ENCODE measurements at regions not wholly inside any gene's neighbourhood (a gene's known extent, or its start where the extent isn't known, plus 50 kb on each side); places are given as distances from the start of the nearest gene placed in this dataset.

DNA sequence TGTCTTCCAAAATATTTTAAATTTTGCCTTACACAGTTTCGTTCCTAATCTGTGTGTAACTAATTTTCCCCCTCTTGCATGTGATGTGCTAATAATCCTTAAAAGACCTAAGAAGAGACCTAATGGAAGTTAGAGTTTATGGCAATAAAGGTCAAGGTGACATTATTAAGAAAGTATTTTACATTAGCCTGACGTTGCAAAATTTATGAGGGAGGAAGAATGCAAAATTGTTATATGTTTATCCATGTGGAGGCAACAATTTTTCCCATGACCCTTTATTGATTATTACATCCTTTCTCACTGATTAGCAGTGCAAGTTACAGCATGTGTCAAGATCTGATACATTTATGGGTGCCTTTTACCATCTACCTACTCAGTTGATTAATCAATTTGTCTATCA lies 373.8 kb upstream of the ROBO1 start:
- H3K9me3 ChIP-seq = peaks cover 0 to 9% of the 10 kb centered on the region in 2 donors
- TF ChIP-seq, protein P1, sequence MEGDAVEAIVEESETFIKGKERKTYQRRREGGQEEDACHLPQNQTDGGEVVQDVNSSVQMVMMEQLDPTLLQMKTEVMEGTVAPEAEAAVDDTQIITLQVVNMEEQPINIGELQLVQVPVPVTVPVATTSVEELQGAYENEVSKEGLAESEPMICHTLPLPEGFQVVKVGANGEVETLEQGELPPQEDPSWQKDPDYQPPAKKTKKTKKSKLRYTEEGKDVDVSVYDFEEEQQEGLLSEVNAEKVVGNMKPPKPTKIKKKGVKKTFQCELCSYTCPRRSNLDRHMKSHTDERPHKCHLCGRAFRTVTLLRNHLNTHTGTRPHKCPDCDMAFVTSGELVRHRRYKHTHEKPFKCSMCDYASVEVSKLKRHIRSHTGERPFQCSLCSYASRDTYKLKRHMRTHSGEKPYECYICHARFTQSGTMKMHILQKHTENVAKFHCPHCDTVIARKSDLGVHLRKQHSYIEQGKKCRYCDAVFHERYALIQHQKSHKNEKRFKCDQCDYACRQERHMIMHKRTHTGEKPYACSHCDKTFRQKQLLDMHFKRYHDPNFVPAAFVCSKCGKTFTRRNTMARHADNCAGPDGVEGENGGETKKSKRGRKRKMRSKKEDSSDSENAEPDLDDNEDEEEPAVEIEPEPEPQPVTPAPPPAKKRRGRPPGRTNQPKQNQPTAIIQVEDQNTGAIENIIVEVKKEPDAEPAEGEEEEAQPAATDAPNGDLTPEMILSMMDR (IDR thresholded peaks at IDR 0.05) = no peak
- no peaks in the 10 kb centered on the region for H3K27me3 ChIP-seq
- intact Hi-C loops (cut with DNase I) = no loop called here
- H3K4me3 ChIP-seq = no peak overlapping the region
- H3K27ac ChIP-seq = no peak overlapping the region
- no peak for DNase-seq
- no peak for ATAC-seq
- H3K36me3 ChIP-seq = no peaks in the 10 kb centered on the region
- no peaks in the 10 kb centered on the region for H3K4me1 ChIP-seq

DNA sequence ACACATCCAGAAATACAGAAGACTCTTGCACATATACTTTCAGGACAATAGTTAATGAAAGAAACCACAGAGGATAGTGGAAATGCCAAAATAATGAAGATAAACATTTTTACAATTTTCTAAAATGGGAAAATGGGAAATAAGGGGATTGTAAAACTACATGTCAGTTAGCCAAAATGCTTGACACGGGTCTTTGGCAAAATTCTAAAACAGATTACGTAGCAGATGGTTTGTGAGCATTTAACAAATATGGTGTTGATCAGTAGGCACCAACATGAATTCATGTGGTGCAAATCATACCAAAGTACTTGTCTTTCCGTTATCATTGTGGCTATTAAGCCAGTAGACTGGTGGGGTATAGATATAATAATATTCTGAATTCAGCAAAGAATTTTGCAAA lies 348.5 kb upstream of the ROBO1 start:
- Histone ChIP-seq H3K9me3 (no peaks in the 10 kb centered on the region), H3K27ac (no peak overlapping the region), H3K4me1 (no peaks in the 10 kb centered on the region), H3K4me3 (no peak overlapping the region), H3K27me3 (no peaks in the 10 kb centered on the region), H3K36me3 (no peaks in the 10 kb centered on the region)
- DNase-seq (no peak), ATAC-seq (no peak)
- TF ChIP-seq, protein P1 (IDR thresholded peaks at IDR 0.05) = no peak
- intact Hi-C loops (cut with DNase I) = no loop called here

DNA sequence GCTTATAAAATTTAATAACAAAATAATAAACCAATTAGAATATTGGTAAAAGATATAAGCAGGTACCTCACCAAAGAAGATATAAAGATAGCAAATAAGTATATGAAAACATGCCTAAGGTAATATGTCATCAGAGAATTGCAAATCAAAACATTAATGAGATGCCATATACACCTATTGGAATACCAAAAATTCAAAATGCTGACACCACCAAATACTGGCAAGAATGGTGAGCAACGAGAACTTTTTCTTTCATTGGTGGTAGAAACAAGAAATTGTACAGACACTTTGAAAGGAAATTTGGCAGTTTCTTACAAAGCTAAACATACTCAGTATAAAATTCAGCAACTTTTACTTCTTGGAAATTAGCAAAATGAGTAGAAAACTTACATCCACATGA lies 346.9 kb upstream of the ROBO1 start:
- no peak for DNase-seq
- no peaks in the 10 kb centered on the region for H3K9me3 ChIP-seq
- no peak overlapping the region for H3K27ac ChIP-seq
- ATAC-seq = no peak
- H3K4me3 ChIP-seq = no peak overlapping the region
- no peaks in the 10 kb centered on the region for H3K36me3 ChIP-seq
- TF ChIP-seq, protein P1 (IDR thresholded peaks at IDR 0.05) = no peak
- H3K27me3 ChIP-seq = no peaks in the 10 kb centered on the region
- intact Hi-C loops (cut with DNase I) = no loop called here
- H3K4me1 ChIP-seq = no peaks in the 10 kb centered on the region

DNA sequence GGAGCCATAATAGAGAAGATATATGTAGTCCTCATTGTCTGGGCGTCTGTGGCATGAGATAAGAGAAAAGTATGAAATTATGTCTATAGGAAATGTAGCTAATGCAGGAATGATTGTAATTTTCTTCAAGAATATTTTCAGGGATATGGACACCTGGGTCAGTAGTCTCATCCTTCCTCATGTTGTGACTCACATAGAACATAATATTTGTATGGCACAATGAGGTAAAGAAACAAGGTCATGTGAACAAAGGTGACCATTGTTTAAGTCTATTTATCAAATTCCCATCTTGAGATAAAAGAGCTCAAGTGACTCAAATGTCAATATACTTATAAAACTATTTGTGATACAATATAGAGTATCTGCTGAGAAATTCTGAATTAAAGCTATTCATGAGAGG lies 345.5 kb upstream of the ROBO1 start:
- H3K4me3 ChIP-seq = no peak overlapping the region
- H3K4me1 ChIP-seq = no peaks in the 10 kb centered on the region
- no peak for ATAC-seq
- no peaks in the 10 kb centered on the region for H3K27me3 ChIP-seq
- H3K36me3 ChIP-seq = no peaks in the 10 kb centered on the region
- H3K27ac ChIP-seq = no peak overlapping the region
- no peaks in the 10 kb centered on the region for H3K9me3 ChIP-seq
- intact Hi-C loops (cut with DNase I) = no loop called here
- TF ChIP-seq, protein P1 (IDR thresholded peaks at IDR 0.05) = no peak
- DNase-seq = no peak

DNA sequence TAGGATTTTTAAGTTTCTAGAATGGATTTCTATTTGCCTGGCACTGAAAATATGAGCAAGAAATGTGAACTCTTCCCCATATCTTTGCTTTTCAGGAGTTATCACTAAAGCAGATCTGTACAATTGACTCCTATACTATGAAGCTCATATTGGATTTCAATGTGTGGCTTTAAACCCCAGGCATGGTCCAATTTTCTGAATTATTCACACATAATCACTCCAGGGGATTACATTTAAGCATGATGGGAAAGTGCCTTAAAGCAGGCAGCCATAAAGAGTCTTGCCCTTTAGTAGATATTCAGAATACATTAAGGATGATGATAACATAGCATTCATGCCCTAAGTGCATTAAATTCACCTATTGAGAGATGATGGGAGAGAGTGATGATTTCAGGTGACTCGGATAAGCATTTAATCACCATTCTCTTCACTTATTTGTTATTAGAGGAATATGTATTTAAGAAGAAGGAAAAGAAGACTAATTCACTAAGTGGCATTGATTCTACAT lies 331.8 kb upstream of the ROBO1 start:
- H3K27me3 ChIP-seq = no peaks in the 10 kb centered on the region
- DNase-seq = no peak
- no peak overlapping the region for H3K27ac ChIP-seq
- H3K9me3 ChIP-seq = no peaks in the 10 kb centered on the region
- intact Hi-C loops (cut with DNase I) = no loop called here
- no peak for ATAC-seq
- H3K36me3 ChIP-seq = no peaks in the 10 kb centered on the region
- TF ChIP-seq, protein P1 (IDR thresholded peaks at IDR 0.05) = no peak
- H3K4me3 ChIP-seq = no peak overlapping the region
- no peaks in the 10 kb centered on the region for H3K4me1 ChIP-seq
